Keratinocyte (primary cell): ENCODE measurements at regions not wholly inside any gene's neighbourhood (a gene's known extent, or its start where the extent isn't known, plus 50 kb on each side); places are given as distances from the start of the nearest gene placed in this dataset.
A peak's percentile ranks its signal among the peaks of the same experiment; 100 is the strongest.
"Not testable (repeated sequence)": the region's sequence is repeated elsewhere in the genome, so short reads cannot be mapped to it uniquely, and the experiment has no call there.

Experiments used
- DNase-seq: peaks from one replicate; pipeline ENCODE4 v3.0.0-alpha.2; 2011; ENCODE audit warnings: low read depth, missing footprints, low spot score
- FAIRE-seq: peaks from 2 replicates; lab custom pipeline; 2011; peaks lifted over from hg19 to GRCh38; lab: Jason Lieb, UNC
- H2AFZ ChIP-seq: 2 replicates; pipeline ENCODE4 v1.6.0; 2012; ENCODE audit warnings: low read length, control low read depth, inconsistent platforms; ENCODE audit not compliant: control insufficient read depth
- H3K27ac ChIP-seq: 2 replicates; pipeline ENCODE4 v1.5.1; 2011; ENCODE audit warnings: low read length; ENCODE audit not compliant: control insufficient read depth, insufficient read depth
- H3K27me3 ChIP-seq: 3 replicates; pipeline ENCODE4 v1.6.0; 2011; ENCODE audit warnings: low read length; ENCODE audit not compliant: control insufficient read depth, insufficient read depth; ENCODE audit errors: extremely low read depth
- H3K36me3 ChIP-seq, 2 experiments: 2 replicates in 1 of 2; 3 replicates in 1 of 2; pipeline ENCODE4 v1.5.1; 2011; ENCODE audit warnings: low read length in 2 of 2, mild to moderate bottlenecking in 1 of 2; ENCODE audit not compliant: control insufficient read depth in 2 of 2, insufficient read depth in 2 of 2; ENCODE audit errors: extremely low read depth in 1 of 2
- H3K4me1 ChIP-seq: 3 replicates; pipeline ENCODE4 v1.5.1; 2011; ENCODE audit warnings: low read length; ENCODE audit not compliant: control insufficient read depth, insufficient read depth; ENCODE audit errors: extremely low read depth
- H3K4me2 ChIP-seq: 3 replicates; pipeline ENCODE4 v1.6.0; 2011; ENCODE audit warnings: low read depth, low read length; ENCODE audit not compliant: control insufficient read depth, insufficient read depth; ENCODE audit errors: extremely low read depth
- H3K4me3 ChIP-seq, 3 experiments: fragments of 200-600 bp in 1 of 3; sonication (generic) in 1 of 3; 2 replicates in 2 of 3; 3 replicates in 1 of 3; pipeline ENCODE4 v1.5.1; 2011 to 2016; ENCODE audit warnings: low read length in 3 of 3, mild to moderate bottlenecking in 3 of 3, control low read depth in 2 of 3, inconsistent platforms in 1 of 3, low read depth in 1 of 3, mixed read lengths in 1 of 3, mixed run types in 1 of 3, moderate library complexity in 1 of 3; ENCODE audit not compliant: control insufficient read depth in 2 of 3, insufficient read depth in 2 of 3; ENCODE audit errors: extremely low read depth in 1 of 3
- H3K79me2 ChIP-seq: 2 replicates; pipeline ENCODE4 v1.6.0; 2012; ENCODE audit warnings: low read length; ENCODE audit not compliant: control insufficient read depth, insufficient read depth
- H3K9ac ChIP-seq: 3 replicates; pipeline ENCODE4 v1.6.0; 2011; ENCODE audit warnings: low read length; ENCODE audit not compliant: control insufficient read depth, insufficient read depth; ENCODE audit errors: extremely low read depth
- H3K9me1 ChIP-seq: 3 replicates; pipeline ENCODE4 v1.6.0; 2011; ENCODE audit warnings: low read length; ENCODE audit not compliant: control insufficient read depth, insufficient read depth; ENCODE audit errors: extremely low read depth
- H3K9me3 ChIP-seq: 2 replicates; pipeline ENCODE4 v1.5.1; 2012; ENCODE audit warnings: low read depth, low read length; ENCODE audit not compliant: control insufficient read depth
- H4K20me1 ChIP-seq: 3 replicates; pipeline ENCODE4 v1.6.0; 2011; ENCODE audit warnings: low read length; ENCODE audit not compliant: control insufficient read depth, insufficient read depth; ENCODE audit errors: extremely low read depth
- EZH2 ChIP-seq: IDR thresholded peaks from one replicate; pipeline ENCODE4 v1.6.1; 2012; ENCODE audit warnings: inconsistent platforms, mild to moderate bottlenecking, low read length, moderate library complexity
- dilution Hi-C: fragments of 300-500 bp; cut with MboI; formaldehyde crosslinking; loops from one replicate; pipeline ENCODE4 v1.7.0; 2020; ENCODE audit warnings: low sequenced_read_pairs; ENCODE audit not compliant: extremely low pct_ligation_motif_present
- TF ChIP-seq, protein P1 (sequence below), 3 experiments: IDR thresholded peaks in 1 of 3; conservative IDR thresholded peaks in 1 of 3; optimal IDR thresholded peaks in 1 of 3; 2 replicates in 2 of 3; 3 replicates in 1 of 3; pipeline versions ENCODE3 to v1.5.1; 2011; ENCODE audit warnings: low read length in 3 of 3, mild to moderate bottlenecking in 3 of 3, moderate library complexity in 2 of 3, control low read depth in 1 of 3, inconsistent platforms in 1 of 3; ENCODE audit not compliant: insufficient read depth in 2 of 3; ENCODE audit errors: extremely low read depth in 1 of 3

DNA sequence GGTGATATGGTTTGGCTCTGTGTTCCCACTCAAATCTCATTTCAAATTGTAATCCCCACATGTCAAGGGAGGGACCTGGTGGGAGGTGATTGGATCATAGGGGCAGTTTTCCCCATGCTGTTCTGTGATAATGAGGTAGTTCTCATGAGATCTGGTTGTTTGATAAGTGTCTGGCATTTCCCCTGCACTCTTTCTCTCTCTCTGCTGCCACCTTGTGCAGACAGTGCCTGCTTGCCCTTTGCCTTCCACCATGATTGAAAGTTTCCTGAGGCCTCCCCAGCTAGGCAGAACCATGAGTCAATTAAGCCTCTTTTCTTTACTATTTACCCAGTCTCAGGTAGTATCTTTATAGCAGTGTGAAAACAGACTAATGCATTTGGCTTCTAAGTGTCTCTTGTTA is 284.7 kb downstream of the ARPP21 start:
- H3K4me2 ChIP-seq, H3K4me3 ChIP-seq, H3K27me3 ChIP-seq, dilution Hi-C loops, H2AFZ ChIP-seq, DNase-seq, H3K27ac ChIP-seq, FAIRE-seq, H3K9ac ChIP-seq, H3K9me1 ChIP-seq, H4K20me1 ChIP-seq, H3K9me3 ChIP-seq, H3K4me1 ChIP-seq, H3K79me2 ChIP-seq, H3K36me3 ChIP-seq: not testable (repeated sequence)
- TF ChIP-seq, protein P1, sequence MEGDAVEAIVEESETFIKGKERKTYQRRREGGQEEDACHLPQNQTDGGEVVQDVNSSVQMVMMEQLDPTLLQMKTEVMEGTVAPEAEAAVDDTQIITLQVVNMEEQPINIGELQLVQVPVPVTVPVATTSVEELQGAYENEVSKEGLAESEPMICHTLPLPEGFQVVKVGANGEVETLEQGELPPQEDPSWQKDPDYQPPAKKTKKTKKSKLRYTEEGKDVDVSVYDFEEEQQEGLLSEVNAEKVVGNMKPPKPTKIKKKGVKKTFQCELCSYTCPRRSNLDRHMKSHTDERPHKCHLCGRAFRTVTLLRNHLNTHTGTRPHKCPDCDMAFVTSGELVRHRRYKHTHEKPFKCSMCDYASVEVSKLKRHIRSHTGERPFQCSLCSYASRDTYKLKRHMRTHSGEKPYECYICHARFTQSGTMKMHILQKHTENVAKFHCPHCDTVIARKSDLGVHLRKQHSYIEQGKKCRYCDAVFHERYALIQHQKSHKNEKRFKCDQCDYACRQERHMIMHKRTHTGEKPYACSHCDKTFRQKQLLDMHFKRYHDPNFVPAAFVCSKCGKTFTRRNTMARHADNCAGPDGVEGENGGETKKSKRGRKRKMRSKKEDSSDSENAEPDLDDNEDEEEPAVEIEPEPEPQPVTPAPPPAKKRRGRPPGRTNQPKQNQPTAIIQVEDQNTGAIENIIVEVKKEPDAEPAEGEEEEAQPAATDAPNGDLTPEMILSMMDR (optimal IDR thresholded peaks at IDR 0.05 in 1 of 3, IDR thresholded peaks at IDR 0.05 in 1 of 3, conservative IDR thresholded peaks at IDR 0.05 in 1 of 3; ENCODE audit: extremely low read depth in 1 of 3, insufficient read depth in 2 of 3, low read length in 3 of 3): peak; percentile 42 to 68 (median 54)

DNA sequence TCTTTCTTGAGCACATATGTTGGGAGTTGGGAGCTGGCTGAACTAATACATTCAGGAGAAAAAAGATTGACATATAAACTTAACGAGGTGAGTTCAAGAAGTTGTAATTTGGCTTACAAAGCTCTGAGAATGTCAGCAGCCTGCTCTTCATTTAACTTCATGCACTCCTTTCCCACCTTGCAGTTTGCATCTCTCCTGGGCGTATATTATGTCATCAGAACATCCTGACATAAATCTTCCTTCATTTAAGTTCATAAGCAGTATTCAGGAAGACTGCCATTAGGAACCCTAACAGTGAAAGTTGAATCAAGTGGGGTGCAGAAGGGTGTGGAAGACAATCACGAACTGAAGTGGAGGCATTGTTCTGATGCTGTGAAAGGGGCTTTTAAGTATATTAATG is 288.1 kb downstream of the ARPP21 start:
- H4K20me1 ChIP-seq: no peaks in the 10 kb centered on the region
- peaks cover 3% of the 10 kb centered on the region for H3K27me3 ChIP-seq
- no peaks in the 10 kb centered on the region for H3K9me1 ChIP-seq
- H3K9me3 ChIP-seq: no peaks in the 10 kb centered on the region
- H3K27ac ChIP-seq: no peak overlapping the region
- H3K36me3 ChIP-seq: no peaks in the 10 kb centered on the region
- dilution Hi-C loops: no loop called here
- no peaks in the 10 kb centered on the region for H3K4me1 ChIP-seq
- TF ChIP-seq, protein P1 (optimal IDR thresholded peaks at IDR 0.05 in 1 of 3, IDR thresholded peaks at IDR 0.05 in 1 of 3, conservative IDR thresholded peaks at IDR 0.05 in 1 of 3; ENCODE audit: extremely low read depth in 1 of 3, insufficient read depth in 2 of 3, low read length in 3 of 3): no peak
- TF ChIP-seq EZH2: no peak
- no peak for DNase-seq
- no peak overlapping the region for H3K9ac ChIP-seq
- no peak for FAIRE-seq
- no peak overlapping the region for H3K4me2 ChIP-seq
- H3K4me3 ChIP-seq: no peak overlapping the region
- no peak overlapping the region for H2AFZ ChIP-seq
- H3K79me2 ChIP-seq: no peaks in the 10 kb centered on the region
